ACHN (cell line): ENCODE measurements at regions not wholly inside any gene's neighbourhood (a gene's known extent, or its start where the extent isn't known, plus 50 kb on each side); places are given as distances from the start of the nearest gene placed in this dataset.

Experiments
- DNase-seq: peaks from one replicate; pipeline ENCODE4 v3.0.0-alpha.2; 2015
- in situ Hi-C: cut with HindIII; loops from 2 replicates; pipeline ENCODE4 v1.10.0; 2017; ENCODE audit warnings: low sequenced_read_pairs, low pct_ligation_motif_present, low pct_unique_long_range_greater_than_20kb

GRCh38 chr11:116527180-116527991 lies 245.4 kb downstream of the BUD13 start:
- DNase-seq: no peak
- in situ Hi-C loops: no loop called here

DNA sequence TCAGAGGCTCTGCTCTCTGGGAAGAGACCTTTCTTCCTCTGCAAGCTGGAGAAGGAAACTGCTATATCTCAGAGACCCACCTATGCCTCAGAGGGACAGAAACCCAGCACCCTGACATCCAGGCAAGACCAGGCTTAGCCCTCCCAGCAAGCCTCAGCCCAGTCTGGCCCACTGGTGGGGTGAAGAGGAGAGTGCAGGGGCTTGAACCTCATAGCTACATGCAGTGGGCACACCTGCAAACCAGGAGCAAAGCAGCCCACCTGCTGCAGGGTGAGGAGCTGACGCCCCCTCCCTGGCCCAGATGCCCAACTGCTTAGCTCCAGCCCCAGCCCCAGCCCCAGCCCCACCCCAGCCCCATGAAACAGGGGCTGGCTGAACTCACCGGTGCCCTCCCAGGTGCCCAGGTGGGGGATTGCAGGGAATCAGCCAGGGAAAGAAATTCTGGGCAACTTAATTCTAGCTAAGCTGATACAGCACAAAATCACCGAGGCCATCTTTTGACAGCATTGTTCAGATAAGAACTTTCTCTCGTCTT lies 246.8 kb downstream of the BUD13 start:
- in situ Hi-C loops: no loop called here
- no peak for DNase-seq

DNA sequence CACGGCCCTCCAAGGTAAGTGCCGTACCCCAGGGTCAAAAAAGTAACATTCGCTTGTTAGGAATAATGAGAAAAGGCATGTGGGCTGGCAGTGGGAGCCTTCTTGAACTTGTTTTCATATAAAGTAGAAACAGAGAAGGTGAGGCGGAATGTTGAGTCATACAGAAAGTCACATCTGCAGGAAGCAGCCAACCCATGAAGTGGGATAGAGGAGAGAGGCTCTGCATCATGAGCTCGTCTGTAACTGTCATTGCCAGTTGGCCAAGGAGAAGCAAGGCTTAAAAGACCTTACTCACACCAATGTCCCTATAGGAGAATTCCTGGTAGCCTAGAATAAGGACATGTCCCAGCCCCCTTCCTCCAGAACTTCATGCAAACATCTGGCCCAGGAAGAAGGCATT lies 253.3 kb downstream of the BUD13 start:
- in situ Hi-C loops: no loop called here
- no peak for DNase-seq

- in situ Hi-C loops: no loop called here
- DNase-seq: no peak
Measured at GRCh38 chr11:116518141-116518540, 254.6 kb downstream of the BUD13 start.

GRCh38 chr11:116517584-116517983 lies 255.2 kb downstream of the BUD13 start:
- in situ Hi-C loops: no loop called here
- no peak for DNase-seq

- in situ Hi-C loops: no loop called here
- DNase-seq: no peak
Measured at GRCh38 chr11:116517077-116517476, 255.7 kb downstream of the BUD13 start.

GRCh38 chr11:116515664-116516184 lies 257.1 kb downstream of the BUD13 start:
- in situ Hi-C loops: no loop called here
- DNase-seq: no peak

DNA sequence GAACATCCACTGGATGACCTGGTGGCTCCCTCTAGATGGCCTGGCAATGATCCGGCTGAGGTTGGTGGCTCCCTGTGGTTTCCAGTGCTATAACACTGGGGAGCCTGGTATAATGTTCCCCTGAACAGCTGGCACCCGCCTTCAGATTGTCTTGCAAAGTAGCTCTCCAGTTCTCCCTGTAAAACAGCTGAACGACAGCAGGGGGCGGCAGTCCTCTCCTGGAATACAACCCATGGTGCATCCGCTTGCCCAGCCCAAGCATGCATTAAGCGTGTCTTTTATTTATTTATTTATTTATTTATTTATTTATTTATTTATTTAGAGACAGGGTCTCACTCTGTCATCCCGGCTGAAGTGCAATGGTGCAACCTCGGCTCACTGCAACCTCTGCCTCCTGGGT lies 258.9 kb downstream of the BUD13 start:
- DNase-seq: peak; percentile 2
- in situ Hi-C loops: no loop called here

DNA sequence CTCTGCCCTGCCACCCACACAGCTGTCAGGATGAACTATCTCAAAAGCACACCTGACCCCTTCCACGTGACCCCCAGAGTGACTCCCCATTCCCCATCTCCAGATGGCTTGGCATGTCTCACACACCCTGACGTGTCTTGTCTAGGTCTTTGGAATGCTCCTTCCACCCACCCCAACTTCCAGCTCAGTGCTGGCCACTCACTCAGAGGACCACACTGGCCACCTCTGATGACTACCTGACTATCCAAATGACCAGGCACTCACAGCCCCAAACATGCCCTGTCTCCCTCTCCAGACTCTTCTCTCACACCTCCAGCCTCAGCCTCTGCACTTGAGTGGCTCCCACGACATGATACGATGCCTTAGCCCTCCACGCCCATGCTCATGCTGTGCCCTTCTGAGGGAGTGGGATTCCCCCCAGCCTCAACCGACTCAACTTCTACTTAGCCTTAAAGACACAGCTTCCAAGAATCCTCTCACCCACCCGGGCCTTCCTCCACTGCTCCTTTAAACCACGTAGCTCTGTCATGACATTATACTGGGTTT lies 259.4 kb downstream of the BUD13 start:
- no peak for DNase-seq
- in situ Hi-C loops: no loop called here

GRCh38 chr11:116512841-116513240 lies 259.9 kb downstream of the BUD13 start:
- in situ Hi-C loops: no loop called here
- no peak for DNase-seq

GRCh38 chr11:116511684-116512083 lies 261.1 kb downstream of the BUD13 start:
- no peak for DNase-seq
- in situ Hi-C loops: no loop called here

GRCh38 chr11:116510886-116511650 lies 261.7 kb downstream of the BUD13 start:
- DNase-seq: no peak
- in situ Hi-C loops: no loop called here

GRCh38 chr11:116510166-116510565 lies 262.6 kb downstream of the BUD13 start:
- in situ Hi-C loops: no loop called here
- DNase-seq: no peak

GRCh38 chr11:116509551-116509950 lies 263.2 kb downstream of the BUD13 start:
- in situ Hi-C loops: no loop called here
- DNase-seq: no peak

DNA sequence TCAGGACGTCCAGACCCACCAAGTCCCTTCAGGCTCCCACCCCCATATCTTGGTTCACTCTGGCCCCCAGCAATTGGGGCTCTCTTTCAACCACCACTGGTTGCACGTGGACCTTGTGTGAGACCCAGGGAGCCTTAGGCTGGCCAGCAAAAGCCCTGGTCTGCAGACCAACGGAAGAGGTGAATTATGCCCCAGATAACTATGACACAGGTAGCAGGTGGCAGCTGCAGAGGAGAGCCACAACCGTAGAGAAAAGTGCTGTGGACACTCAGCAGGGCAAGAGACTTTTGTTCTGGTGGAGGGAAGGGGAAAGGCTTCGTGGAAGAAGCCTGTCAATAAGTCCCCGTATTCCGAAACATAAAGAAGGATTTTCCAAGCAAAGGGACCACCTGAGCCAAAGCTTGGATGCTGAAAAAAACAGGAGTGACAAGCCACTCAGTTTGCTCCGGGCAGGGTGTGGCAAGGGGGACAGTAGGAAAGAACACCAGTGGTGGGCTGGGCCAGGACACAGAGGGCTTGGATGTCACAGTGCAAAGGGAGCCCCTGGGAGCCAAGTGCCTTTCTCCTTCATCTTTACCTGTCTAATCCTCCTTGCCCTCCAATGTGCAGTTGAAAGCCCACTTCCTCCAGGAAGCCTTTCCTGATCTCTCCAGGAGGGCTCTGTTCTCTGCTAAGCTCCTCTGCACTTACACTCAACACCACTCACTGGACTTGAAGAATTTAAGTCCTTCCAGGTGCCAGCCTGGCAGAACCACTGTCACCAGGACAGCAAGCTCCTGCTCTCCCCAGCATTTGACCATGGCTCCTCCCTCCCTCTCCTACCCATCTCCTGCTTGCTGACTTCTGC lies 264.7 kb downstream of the BUD13 start:
- no peak for DNase-seq
- in situ Hi-C loops: no loop called here

- in situ Hi-C loops: no loop called here
- no peak for DNase-seq
Measured at GRCh38 chr11:116507016-116507415, 265.8 kb downstream of the BUD13 start.

- in situ Hi-C loops: no loop called here
- no peak for DNase-seq
Measured at GRCh38 chr11:116506263-116506825, 266.4 kb downstream of the BUD13 start.
